ENCODE measurements at regions not wholly inside any gene's neighbourhood (a gene's known extent, or its start where the extent isn't known, plus 50 kb on each side); places are given as distances from the start of the nearest gene placed in this dataset.

- no peak for TF ChIP-seq KDM1A (IDR thresholded peaks at IDR 0.05; ENCODE audit: borderline replicate concordance, low read length)
- no peak for TF ChIP-seq SP4 (IDR thresholded peaks at IDR 0.05; ENCODE audit: low read length)
- no peak for TF ChIP-seq HDAC2 (IDR thresholded peaks at IDR 0.05; ENCODE audit: borderline replicate concordance in 1 of 2, low read depth in 2 of 2, low read length in 2 of 2)
- TF ChIP-seq KDM4A (IDR thresholded peaks at IDR 0.05; ENCODE audit: low read depth, low read length, severe bottlenecking): no peak
- TF ChIP-seq, protein P1, sequence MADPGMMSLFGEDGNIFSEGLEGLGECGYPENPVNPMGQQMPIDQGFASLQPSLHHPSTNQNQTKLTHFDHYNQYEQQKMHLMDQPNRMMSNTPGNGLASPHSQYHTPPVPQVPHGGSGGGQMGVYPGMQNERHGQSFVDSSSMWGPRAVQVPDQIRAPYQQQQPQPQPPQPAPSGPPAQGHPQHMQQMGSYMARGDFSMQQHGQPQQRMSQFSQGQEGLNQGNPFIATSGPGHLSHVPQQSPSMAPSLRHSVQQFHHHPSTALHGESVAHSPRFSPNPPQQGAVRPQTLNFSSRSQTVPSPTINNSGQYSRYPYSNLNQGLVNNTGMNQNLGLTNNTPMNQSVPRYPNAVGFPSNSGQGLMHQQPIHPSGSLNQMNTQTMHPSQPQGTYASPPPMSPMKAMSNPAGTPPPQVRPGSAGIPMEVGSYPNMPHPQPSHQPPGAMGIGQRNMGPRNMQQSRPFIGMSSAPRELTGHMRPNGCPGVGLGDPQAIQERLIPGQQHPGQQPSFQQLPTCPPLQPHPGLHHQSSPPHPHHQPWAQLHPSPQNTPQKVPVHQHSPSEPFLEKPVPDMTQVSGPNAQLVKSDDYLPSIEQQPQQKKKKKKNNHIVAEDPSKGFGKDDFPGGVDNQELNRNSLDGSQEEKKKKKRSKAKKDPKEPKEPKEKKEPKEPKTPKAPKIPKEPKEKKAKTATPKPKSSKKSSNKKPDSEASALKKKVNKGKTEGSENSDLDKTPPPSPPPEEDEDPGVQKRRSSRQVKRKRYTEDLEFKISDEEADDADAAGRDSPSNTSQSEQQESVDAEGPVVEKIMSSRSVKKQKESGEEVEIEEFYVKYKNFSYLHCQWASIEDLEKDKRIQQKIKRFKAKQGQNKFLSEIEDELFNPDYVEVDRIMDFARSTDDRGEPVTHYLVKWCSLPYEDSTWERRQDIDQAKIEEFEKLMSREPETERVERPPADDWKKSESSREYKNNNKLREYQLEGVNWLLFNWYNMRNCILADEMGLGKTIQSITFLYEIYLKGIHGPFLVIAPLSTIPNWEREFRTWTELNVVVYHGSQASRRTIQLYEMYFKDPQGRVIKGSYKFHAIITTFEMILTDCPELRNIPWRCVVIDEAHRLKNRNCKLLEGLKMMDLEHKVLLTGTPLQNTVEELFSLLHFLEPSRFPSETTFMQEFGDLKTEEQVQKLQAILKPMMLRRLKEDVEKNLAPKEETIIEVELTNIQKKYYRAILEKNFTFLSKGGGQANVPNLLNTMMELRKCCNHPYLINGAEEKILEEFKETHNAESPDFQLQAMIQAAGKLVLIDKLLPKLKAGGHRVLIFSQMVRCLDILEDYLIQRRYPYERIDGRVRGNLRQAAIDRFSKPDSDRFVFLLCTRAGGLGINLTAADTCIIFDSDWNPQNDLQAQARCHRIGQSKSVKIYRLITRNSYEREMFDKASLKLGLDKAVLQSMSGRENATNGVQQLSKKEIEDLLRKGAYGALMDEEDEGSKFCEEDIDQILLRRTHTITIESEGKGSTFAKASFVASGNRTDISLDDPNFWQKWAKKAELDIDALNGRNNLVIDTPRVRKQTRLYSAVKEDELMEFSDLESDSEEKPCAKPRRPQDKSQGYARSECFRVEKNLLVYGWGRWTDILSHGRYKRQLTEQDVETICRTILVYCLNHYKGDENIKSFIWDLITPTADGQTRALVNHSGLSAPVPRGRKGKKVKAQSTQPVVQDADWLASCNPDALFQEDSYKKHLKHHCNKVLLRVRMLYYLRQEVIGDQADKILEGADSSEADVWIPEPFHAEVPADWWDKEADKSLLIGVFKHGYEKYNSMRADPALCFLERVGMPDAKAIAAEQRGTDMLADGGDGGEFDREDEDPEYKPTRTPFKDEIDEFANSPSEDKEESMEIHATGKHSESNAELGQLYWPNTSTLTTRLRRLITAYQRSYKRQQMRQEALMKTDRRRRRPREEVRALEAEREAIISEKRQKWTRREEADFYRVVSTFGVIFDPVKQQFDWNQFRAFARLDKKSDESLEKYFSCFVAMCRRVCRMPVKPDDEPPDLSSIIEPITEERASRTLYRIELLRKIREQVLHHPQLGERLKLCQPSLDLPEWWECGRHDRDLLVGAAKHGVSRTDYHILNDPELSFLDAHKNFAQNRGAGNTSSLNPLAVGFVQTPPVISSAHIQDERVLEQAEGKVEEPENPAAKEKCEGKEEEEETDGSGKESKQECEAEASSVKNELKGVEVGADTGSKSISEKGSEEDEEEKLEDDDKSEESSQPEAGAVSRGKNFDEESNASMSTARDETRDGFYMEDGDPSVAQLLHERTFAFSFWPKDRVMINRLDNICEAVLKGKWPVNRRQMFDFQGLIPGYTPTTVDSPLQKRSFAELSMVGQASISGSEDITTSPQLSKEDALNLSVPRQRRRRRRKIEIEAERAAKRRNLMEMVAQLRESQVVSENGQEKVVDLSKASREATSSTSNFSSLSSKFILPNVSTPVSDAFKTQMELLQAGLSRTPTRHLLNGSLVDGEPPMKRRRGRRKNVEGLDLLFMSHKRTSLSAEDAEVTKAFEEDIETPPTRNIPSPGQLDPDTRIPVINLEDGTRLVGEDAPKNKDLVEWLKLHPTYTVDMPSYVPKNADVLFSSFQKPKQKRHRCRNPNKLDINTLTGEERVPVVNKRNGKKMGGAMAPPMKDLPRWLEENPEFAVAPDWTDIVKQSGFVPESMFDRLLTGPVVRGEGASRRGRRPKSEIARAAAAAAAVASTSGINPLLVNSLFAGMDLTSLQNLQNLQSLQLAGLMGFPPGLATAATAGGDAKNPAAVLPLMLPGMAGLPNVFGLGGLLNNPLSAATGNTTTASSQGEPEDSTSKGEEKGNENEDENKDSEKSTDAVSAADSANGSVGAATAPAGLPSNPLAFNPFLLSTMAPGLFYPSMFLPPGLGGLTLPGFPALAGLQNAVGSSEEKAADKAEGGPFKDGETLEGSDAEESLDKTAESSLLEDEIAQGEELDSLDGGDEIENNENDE (IDR thresholded peaks at IDR 0.05; ENCODE audit: insufficient replicate concordance, low read length): no peak
- TF ChIP-seq BRCA1 (IDR thresholded peaks at IDR 0.05; ENCODE audit: low read depth, low read length): no peak
- TF ChIP-seq MAFK (IDR thresholded peaks at IDR 0.05; ENCODE audit: low read depth, low read length): no peak
These were observed 68.3 kb upstream of the LYZL2 start (continued) for GRCh38 chr10:30697806-30698205.

Measured in H1 (cell line).